ENCODE measurements at regions not wholly inside any gene's neighbourhood (a gene's known extent, or its start where the extent isn't known, plus 50 kb on each side); places are given as distances from the start of the nearest gene placed in this dataset.

DNA sequence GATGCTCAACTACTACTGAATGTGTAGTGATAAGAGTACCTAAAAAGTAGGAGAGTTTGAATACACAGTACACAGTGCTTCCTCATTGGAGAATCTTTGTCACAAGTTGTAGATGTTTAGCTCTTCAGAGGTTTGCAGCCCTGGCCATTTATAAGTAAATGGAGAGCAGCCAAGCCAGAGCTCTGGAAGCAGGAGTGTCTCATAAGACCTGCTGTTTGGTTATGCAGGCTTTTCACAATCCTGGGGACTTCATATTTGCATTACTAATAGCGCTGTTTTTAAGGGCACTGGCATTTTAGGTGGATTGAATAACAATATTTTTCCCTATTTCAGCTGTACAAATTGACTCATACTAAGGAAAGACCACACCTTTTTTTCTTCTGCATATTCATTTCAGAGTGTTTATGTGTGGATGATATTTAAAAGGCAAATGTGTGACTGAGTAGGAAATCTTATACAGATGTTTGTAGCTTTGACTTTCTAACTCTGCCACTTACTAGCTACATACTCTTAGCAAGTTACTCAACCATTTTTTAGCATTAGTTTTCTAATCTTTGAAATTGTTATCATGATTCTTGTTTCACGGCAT lies 730.5 kb upstream of the MAP3K7 start:
- TF ChIP-seq, protein P1, sequence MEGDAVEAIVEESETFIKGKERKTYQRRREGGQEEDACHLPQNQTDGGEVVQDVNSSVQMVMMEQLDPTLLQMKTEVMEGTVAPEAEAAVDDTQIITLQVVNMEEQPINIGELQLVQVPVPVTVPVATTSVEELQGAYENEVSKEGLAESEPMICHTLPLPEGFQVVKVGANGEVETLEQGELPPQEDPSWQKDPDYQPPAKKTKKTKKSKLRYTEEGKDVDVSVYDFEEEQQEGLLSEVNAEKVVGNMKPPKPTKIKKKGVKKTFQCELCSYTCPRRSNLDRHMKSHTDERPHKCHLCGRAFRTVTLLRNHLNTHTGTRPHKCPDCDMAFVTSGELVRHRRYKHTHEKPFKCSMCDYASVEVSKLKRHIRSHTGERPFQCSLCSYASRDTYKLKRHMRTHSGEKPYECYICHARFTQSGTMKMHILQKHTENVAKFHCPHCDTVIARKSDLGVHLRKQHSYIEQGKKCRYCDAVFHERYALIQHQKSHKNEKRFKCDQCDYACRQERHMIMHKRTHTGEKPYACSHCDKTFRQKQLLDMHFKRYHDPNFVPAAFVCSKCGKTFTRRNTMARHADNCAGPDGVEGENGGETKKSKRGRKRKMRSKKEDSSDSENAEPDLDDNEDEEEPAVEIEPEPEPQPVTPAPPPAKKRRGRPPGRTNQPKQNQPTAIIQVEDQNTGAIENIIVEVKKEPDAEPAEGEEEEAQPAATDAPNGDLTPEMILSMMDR (conservative IDR thresholded peaks at IDR 0.05; ENCODE audit: low read depth, low read length) = no peak
- no peak for TF ChIP-seq EZH2phosphoT487 (IDR thresholded peaks at IDR 0.05; ENCODE audit: borderline replicate concordance, low read length)
- TF ChIP-seq EZH2 (IDR thresholded peaks at IDR 0.05; ENCODE audit: low read length, unreplicated experiment) = no peak

Data from PC-3 (cell line).